IMR-90 (cell line): ENCODE measurements at regions not wholly inside any gene's neighbourhood (a gene's known extent, or its start where the extent isn't known, plus 50 kb on each side); places are given as distances from the start of the nearest gene placed in this dataset.

Experiments
- ATAC-seq: fragments of 200-7000 bp; cut with Tn5 transposase; 2 replicates; pipeline ENCODE4 v1.9.1; 2020; ENCODE audit warnings: low read depth, mild to moderate bottlenecking, moderate library complexity
- BruUV-seq: library from RNA; stranded (reverse); fragments of 400-500 nt; replicated peaks from 2 replicates; lab custom pipeline; 2021; lab: Mats Ljungman, UMichigan
- CTCF ChIA-PET: fragments of 300-600 bp; formaldehyde crosslinking; extraction: SDS; loops from one replicate; lab custom pipeline; 2021; ENCODE audit warnings: antibody characterized with exemption; lab: Yijun Ruan, JAX
- POLR2A ChIA-PET: fragments of 300-600 bp; sonication (Branson Sonifier 250); formaldehyde crosslinking; loops from one replicate; lab custom pipeline; 2022; ENCODE audit warnings: antibody characterized with exemption; ENCODE audit not compliant: unreplicated experiment; lab: Charles Lee
- DNase-seq: peaks from one replicate; pipeline ENCODE4 v3.0.0; 2013
- H2AFZ ChIP-seq: replicated peaks from 2 replicates; pipeline ENCODE3; 2013; ENCODE audit warnings: low read length, mild to moderate bottlenecking; ENCODE audit not compliant: poor library complexity
- H2AK5ac ChIP-seq: 2 replicates; pipeline ENCODE4 v1.6.1; 2013; ENCODE audit warnings: low read depth, low read length, inconsistent platforms
- H2AK9ac ChIP-seq: replicated peaks from 2 replicates; pipeline ENCODE3; 2013; ENCODE audit warnings: mild to moderate bottlenecking, low read depth, low read length, moderate library complexity; ENCODE audit not compliant: poor library complexity
- H2BK120ac ChIP-seq: 2 replicates; pipeline ENCODE4 v1.6.1; 2013; ENCODE audit warnings: low read depth, low read length, inconsistent platforms
- H2BK15ac ChIP-seq: 3 replicates; pipeline ENCODE4 v1.6.1; 2013; ENCODE audit warnings: low read depth, low read length, inconsistent platforms
- H2BK20ac ChIP-seq: 2 replicates; pipeline ENCODE4 v1.6.1; 2013; ENCODE audit warnings: low read depth, mild to moderate bottlenecking, inconsistent platforms, low read length, moderate library complexity
- H2BK5ac ChIP-seq: 2 replicates; pipeline ENCODE4 v1.6.1; 2013; ENCODE audit warnings: mild to moderate bottlenecking, low read depth, low read length, inconsistent platforms; ENCODE audit not compliant: poor library complexity, severe bottlenecking
- H3K14ac ChIP-seq: replicated peaks from 2 replicates; pipeline ENCODE4 v1.6.1; 2013; ENCODE audit warnings: low read depth, low read length, inconsistent platforms
- H3K18ac ChIP-seq: 2 replicates; pipeline ENCODE4 v1.6.1; 2013; ENCODE audit warnings: low read depth, low read length, control low read depth
- H3K23ac ChIP-seq: 2 replicates; pipeline ENCODE4 v1.6.1; 2013; ENCODE audit warnings: low read depth, low read length, inconsistent platforms
- H3K27ac ChIP-seq: 2 replicates; pipeline ENCODE4 v1.5.1; 2013; ENCODE audit warnings: mild to moderate bottlenecking, control low read depth, low read length; ENCODE audit not compliant: insufficient read depth
- H3K27me3 ChIP-seq: 2 replicates; pipeline ENCODE4 v1.6.1; 2013; ENCODE audit warnings: low read length; ENCODE audit not compliant: control insufficient read depth, insufficient read depth
- H3K36me3 ChIP-seq: 2 replicates; pipeline ENCODE4 v1.6.1; 2013; ENCODE audit warnings: low read length, mixed read lengths; ENCODE audit not compliant: control insufficient read depth, insufficient read depth
- H3K4ac ChIP-seq: 2 replicates; pipeline ENCODE4 v1.6.1; 2013; ENCODE audit warnings: low read depth, low read length, inconsistent platforms
- H3K4me1 ChIP-seq: 2 replicates; pipeline ENCODE4 v1.6.1; 2013; ENCODE audit warnings: low read length, mixed read lengths; ENCODE audit not compliant: control insufficient read depth, insufficient read depth
- H3K4me2 ChIP-seq: 2 replicates; pipeline ENCODE4 v1.6.1; 2013; ENCODE audit warnings: low read depth, mild to moderate bottlenecking, control low read depth, low read length, moderate library complexity
- H3K4me3 ChIP-seq: 2 replicates; pipeline ENCODE4 v1.5.1; 2013; ENCODE audit warnings: low read depth, mild to moderate bottlenecking, control low read depth, low read length, moderate library complexity; ENCODE audit not compliant: insufficient read depth
- H3K56ac ChIP-seq: 2 replicates; pipeline ENCODE4 v1.6.1; 2013; ENCODE audit warnings: low read length, inconsistent platforms; ENCODE audit not compliant: insufficient read depth; ENCODE audit errors: extremely low read depth
- H3K79me1 ChIP-seq, 2 experiments: 2 replicates each; pipeline ENCODE4 v1.6.1; 2013; ENCODE audit warnings: low read length in 2 of 2, inconsistent platforms in 1 of 2, low read depth in 1 of 2
- H3K9ac ChIP-seq: 2 replicates; pipeline ENCODE4 v1.6.1; 2013; ENCODE audit warnings: low read depth, low read length, control low read depth
- H3K9me1 ChIP-seq: 2 replicates; pipeline ENCODE4 v1.6.1; 2013; ENCODE audit warnings: low read length, inconsistent platforms; ENCODE audit not compliant: insufficient read depth
- H3K9me3 ChIP-seq: 2 replicates; pipeline ENCODE4 v1.6.1; 2013; ENCODE audit warnings: low read length; ENCODE audit not compliant: control insufficient read depth, insufficient read depth
- H4K20me1 ChIP-seq: 2 replicates; pipeline ENCODE4 v1.6.1; 2013; ENCODE audit warnings: low read length, inconsistent platforms; ENCODE audit not compliant: insufficient read depth
- H4K5ac ChIP-seq: 2 replicates; pipeline ENCODE4 v1.6.1; 2013; ENCODE audit warnings: mild to moderate bottlenecking, low read depth, low read length, control low read depth
- H4K8ac ChIP-seq, 2 experiments: 2 replicates each; pipeline ENCODE4 v1.6.1; 2013; ENCODE audit warnings: low read depth in 2 of 2, low read length in 2 of 2, control low read depth in 1 of 2, inconsistent platforms in 1 of 2
- H4K91ac ChIP-seq: 2 replicates; pipeline ENCODE4 v1.6.1; 2013; ENCODE audit warnings: low read depth, low read length, inconsistent platforms; ENCODE audit not compliant: insufficient read depth
- BHLHE40 ChIP-seq: fragments of 150-350 bp; IDR thresholded peaks from 2 replicates; pipeline ENCODE4 v1.6.1; 2016; ENCODE audit warnings: mild to moderate bottlenecking, low read depth, low read length
- CEBPB ChIP-seq: IDR thresholded peaks from 2 replicates; pipeline ENCODE4 v1.6.1; 2012; ENCODE audit warnings: low read depth, low read length, improper control_type of control experiment
- CHD1 ChIP-seq: IDR thresholded peaks from 2 replicates; pipeline ENCODE4 v1.6.1; 2012; ENCODE audit warnings: low read depth, low read length, improper control_type of control experiment
- CTCF ChIP-seq: conservative IDR thresholded peaks from 2 replicates; pipeline ENCODE4 v1.5.1; 2012; ENCODE audit warnings: mild to moderate bottlenecking, low read depth, low read length, improper control_type of control experiment
- ELK1 ChIP-seq: fragments of 150-350 bp; IDR thresholded peaks from 2 replicates; pipeline ENCODE4 v1.6.1; 2016; ENCODE audit warnings: low read depth, mild to moderate bottlenecking, low read length, moderate library complexity, borderline replicate concordance
- FOS ChIP-seq: fragments of 150-350 bp; IDR thresholded peaks from 2 replicates; pipeline ENCODE4 v1.6.1; 2016; ENCODE audit warnings: low read depth, low read length
- MAFK ChIP-seq: IDR thresholded peaks from 2 replicates; pipeline ENCODE4 v1.6.1; 2012; ENCODE audit warnings: low read depth, low read length, improper control_type of control experiment
- MAZ ChIP-seq: IDR thresholded peaks from 2 replicates; pipeline ENCODE4 v1.6.1; 2012; ENCODE audit warnings: low read depth, mild to moderate bottlenecking, low read length, improper control_type of control experiment, moderate library complexity, borderline replicate concordance
- MXI1 ChIP-seq: IDR thresholded peaks from 2 replicates; pipeline ENCODE4 v1.6.1; 2012; ENCODE audit warnings: low read depth, mild to moderate bottlenecking, low read length, moderate library complexity, borderline replicate concordance
- NFE2L2 ChIP-seq: fragments of 150-350 bp; IDR thresholded peaks from 2 replicates; pipeline ENCODE4 v1.6.1; 2016; ENCODE audit warnings: low read depth, mild to moderate bottlenecking, low read length
- POLR2A ChIP-seq: IDR thresholded peaks from 2 replicates; pipeline ENCODE4 v1.6.1; 2012; ENCODE audit warnings: mild to moderate bottlenecking, low read depth, low read length
- RAD21 ChIP-seq: IDR thresholded peaks from 2 replicates; pipeline ENCODE4 v1.6.1; 2012; ENCODE audit warnings: low read length, improper control_type of control experiment
- RCOR1 ChIP-seq: IDR thresholded peaks from 2 replicates; pipeline ENCODE4 v1.6.1; 2012; ENCODE audit warnings: mild to moderate bottlenecking, low read length, improper control_type of control experiment; ENCODE audit not compliant: insufficient replicate concordance
- RFX5 ChIP-seq: IDR thresholded peaks from 2 replicates; pipeline ENCODE4 v1.8.0; 2012; ENCODE audit warnings: low read depth, mild to moderate bottlenecking, low read length, moderate library complexity
- SMC3 ChIP-seq: fragments of 150-350 bp; IDR thresholded peaks from 2 replicates; pipeline ENCODE4 v1.6.1; 2016; ENCODE audit warnings: low read depth, mild to moderate bottlenecking, antibody characterized with exemption, low read length, moderate library complexity
- USF2 ChIP-seq: fragments of 150-350 bp; IDR thresholded peaks from 2 replicates; pipeline ENCODE4 v1.6.1; 2017; ENCODE audit warnings: mild to moderate bottlenecking, antibody characterized with exemption, low read length, low read depth
- WGBS, 2 experiments: methylation state at CpG; one replicate each; pipeline versions ENCODE4 v1.1.5 to v1.1.7; 2013; ENCODE audit warnings: missing lambda C conversion rate in 2 of 2; ENCODE audit not compliant: insufficient read length in 1 of 2; ENCODE audit errors: extremely low coverage in 2 of 2; 5-methylcytosine and 5-hydroxymethylcytosine counted together
- dilution Hi-C: fragments of 300-500 bp; cut with HindIII; formaldehyde crosslinking; loops from one replicate; pipeline ENCODE4 v1.14.3; 2018; ENCODE audit warnings: low sequenced_read_pairs; ENCODE audit not compliant: unreplicated experiment
- in situ Hi-C: fragments of 300-500 bp; cut with MboI; formaldehyde crosslinking; loops from 3 replicates; pipeline ENCODE4 v1.14.3; 2019; ENCODE audit warnings: low sequenced_read_pairs, inconsistent platforms, mixed read lengths
- intact Hi-C: fragments of 100-400 bp; cut with micrococcal nuclease; formaldehyde crosslinking; loops from 2 replicates; pipeline ENCODE4 v1.10.0; 2022

GRCh38 chr18:44546954-44547353, 133.7 kb upstream of the SETBP1 start:
- ATAC-seq (no peak), DNase-seq (no peak)
- no TSS peak for BruUV-seq
- no peak overlapping the region for H4K8ac ChIP-seq
- no peak overlapping the region for H3K23ac ChIP-seq
- no peak overlapping the region for H2BK5ac ChIP-seq
- dilution Hi-C loops (no loop called here), in situ Hi-C loops (no loop called here), intact Hi-C loops (no loop called here)
- POLR2A ChIA-PET, result no interaction called here
- no peaks in the 10 kb centered on the region for H3K79me1 ChIP-seq
- H3K9me3 ChIP-seq, result no peaks in the 10 kb centered on the region
- no peak overlapping the region for H4K91ac ChIP-seq
- H3K4me1 ChIP-seq, result no peaks in the 10 kb centered on the region
- no peak overlapping the region for H2AK5ac ChIP-seq
- H3K27me3 ChIP-seq, result no peaks in the 10 kb centered on the region; the same call in 1 of the 2 replicates
- H2BK120ac ChIP-seq, result no peak overlapping the region
- H4K20me1 ChIP-seq, result no peaks in the 10 kb centered on the region
- no peak overlapping the region for H3K4me2 ChIP-seq
- no peak overlapping the region for H3K9ac ChIP-seq
- TF ChIP-seq USF2 (no peak), MAFK (no peak), CEBPB (no peak), CHD1 (no peak), ELK1 (no peak), BHLHE40 (no peak), RAD21 (no peak), RCOR1 (no peak), MXI1 (no peak), POLR2A (no peak), NFE2L2 (no peak), MAZ (no peak), RFX5 (no peak), CTCF (no peak), SMC3 (no peak), FOS (no peak)
- no peak overlapping the region for H2AFZ ChIP-seq
- H3K14ac ChIP-seq, result no peak overlapping the region
- CTCF ChIA-PET, result no interaction called here
- no CpG with 5 or more reads among the region's 3 CpGs for WGBS, 2 experiments
- no peak overlapping the region for H3K56ac ChIP-seq
- no peak overlapping the region for H3K4ac ChIP-seq
- H2BK15ac ChIP-seq, result no peak overlapping the region
- no peak overlapping the region for H3K4me3 ChIP-seq
- H3K9me1 ChIP-seq, result no peaks in the 10 kb centered on the region
- H3K36me3 ChIP-seq, result no peaks in the 10 kb centered on the region
- H2AK9ac ChIP-seq, result no peak overlapping the region
- H4K5ac ChIP-seq, result no peak overlapping the region
- no peak overlapping the region for H3K18ac ChIP-seq
- no peak overlapping the region for H3K27ac ChIP-seq
- H2BK20ac ChIP-seq, result no peak overlapping the region
